ENCODE measurements at regions not wholly inside any gene's neighbourhood (a gene's known extent, or its start where the extent isn't known, plus 50 kb on each side); places are given as distances from the start of the nearest gene placed in this dataset.

GRCh38 chr3:127483902-127484591, 106.5 kb downstream of the TPRA1 start:
- peak; percentile 88 to 89 for DNase-seq

- DNase-seq: peak in 1 of 2 experiments; percentile 15
Measured at GRCh38 chr3:127483005-127483641, 107.4 kb downstream of the TPRA1 start.

DNA sequence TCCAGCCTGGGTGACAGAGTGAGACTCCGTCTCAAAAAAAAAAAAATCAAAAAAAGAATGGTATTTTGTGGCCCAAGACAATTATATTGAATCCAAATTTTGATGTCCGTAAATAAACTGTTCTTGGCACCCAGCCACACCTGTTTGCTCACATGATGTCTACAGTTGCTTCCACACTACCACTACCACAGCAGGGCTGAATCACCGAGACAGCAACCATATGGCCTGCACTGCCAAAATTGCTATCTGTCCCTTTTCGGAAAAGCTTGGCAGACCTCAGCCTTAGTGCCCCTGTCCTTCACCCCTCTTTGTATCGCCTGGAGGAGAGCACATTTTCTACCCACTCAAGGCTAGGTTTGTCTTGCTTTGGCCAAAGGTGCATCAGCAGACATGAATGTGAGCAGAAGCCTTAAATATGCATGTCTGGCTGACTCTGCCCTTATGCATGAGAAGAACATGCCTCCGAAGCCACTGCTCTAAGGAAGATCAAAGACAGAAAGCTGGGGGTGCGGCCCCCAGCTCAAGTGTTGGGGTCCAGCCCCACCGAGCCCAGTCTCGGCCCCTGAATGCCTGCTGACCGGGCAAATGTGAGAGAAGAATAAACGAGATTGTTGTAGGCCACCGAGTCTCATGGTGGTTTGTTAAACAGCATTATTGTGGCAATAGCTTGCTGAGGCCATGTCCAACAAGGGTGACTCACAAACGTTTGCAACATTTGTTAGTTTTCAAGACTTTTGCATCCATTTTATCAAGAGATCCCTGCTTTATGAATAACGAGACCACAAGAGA, 108.1 kb downstream of the TPRA1 start:
- peak; percentile 15 to 18 for DNase-seq

- peak in 1 of 2 experiments; percentile 11 for DNase-seq
Measured at GRCh38 chr3:127480196-127480954, 110.2 kb downstream of the TPRA1 start.

GRCh38 chr3:127479449-127479848, 111.1 kb downstream of the TPRA1 start:
- DNase-seq: no peak

- no peak for DNase-seq
Measured at GRCh38 chr3:127478922-127479321, 111.6 kb downstream of the TPRA1 start.

- no peak for DNase-seq
Measured at GRCh38 chr3:127477396-127477795, 113.1 kb downstream of the TPRA1 start.

- no peak for DNase-seq
Measured at GRCh38 chr3:127476936-127477335, 113.6 kb downstream of the TPRA1 start.

- no peak for DNase-seq
Measured at GRCh38 chr3:127475975-127476705, 114.4 kb downstream of the TPRA1 start.

DNA sequence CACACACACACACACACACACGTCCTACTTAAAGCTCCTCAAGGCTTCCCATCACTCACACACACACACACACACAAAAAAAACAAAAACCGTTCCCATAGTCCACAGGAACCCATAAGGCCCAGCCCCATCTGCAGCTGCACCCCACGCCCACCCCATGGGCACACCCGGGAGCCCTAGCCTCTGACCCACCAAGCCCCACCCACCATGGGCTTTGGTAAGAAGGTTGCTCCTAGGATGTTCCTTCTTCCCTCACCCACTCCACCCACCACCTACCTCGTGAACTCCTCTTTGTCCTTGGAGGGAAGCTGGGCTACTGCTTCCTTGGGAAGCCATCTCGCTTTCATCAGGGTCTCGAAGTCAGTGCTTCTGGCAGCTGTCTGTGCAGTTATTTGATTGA, 115.1 kb downstream of the TPRA1 start:
- DNase-seq: no peak

DNA sequence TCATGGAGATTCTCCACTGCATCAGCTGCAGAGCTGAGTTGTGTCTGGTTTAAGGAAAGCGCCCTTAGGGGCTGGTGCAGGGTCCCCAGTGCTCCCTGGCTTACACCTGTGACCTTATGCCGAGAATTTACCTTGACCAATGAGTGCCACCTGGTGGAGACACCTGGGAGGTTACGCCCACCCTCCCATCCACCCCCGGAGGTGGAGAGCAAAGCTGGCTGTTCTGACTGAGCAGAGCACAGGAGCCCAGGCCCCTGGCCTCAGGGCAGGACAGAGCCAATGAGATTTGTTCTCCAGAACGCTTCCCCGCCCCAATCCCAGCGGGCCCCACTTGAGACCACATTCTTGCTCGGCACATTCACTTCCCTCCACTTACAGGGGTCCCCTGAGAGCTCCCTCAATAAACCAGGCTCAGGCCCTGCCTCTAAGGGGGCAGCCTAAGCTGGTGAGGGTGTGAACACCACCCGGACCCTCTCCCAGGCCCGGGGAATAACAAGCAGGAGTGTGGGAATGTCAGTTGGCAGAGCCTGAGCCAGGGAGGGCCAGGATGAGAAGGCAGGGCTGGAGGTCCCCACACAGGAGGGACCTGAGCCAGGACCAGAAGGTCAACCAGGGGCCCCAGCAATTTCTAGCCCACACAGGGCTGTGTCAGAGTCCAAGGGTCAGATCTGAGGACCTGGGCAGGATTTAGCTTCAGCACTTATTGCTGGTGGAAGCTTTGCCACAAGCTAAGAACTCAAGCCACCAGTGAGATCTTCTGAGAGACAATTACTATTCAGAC, 117.1 kb downstream of the TPRA1 start:
- DNase-seq: peak; percentile 49 to 51

- no peak for DNase-seq
Measured at GRCh38 chr3:127472506-127472905, 118.0 kb downstream of the TPRA1 start.

DNA sequence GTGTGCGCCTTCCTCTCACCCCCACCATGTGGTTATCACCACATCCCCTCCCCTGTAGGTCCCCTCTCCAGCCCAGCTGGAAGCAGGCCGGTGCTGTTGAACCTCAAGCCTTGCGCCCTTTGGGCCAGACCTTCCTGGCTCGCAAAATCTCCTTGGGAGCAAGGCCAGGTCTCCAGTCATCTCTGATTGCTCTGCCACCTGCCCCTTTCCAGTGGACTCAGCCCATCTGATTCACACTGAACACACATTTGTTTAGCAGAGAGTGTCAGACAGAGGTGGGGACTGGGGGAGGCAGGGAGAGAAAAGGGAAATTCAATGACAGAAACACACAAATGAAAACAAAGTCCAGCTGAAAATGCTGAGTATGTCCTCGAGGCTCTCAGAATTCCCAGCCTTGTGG, 119.4 kb downstream of the TPRA1 start:
- DNase-seq: no peak

DNA sequence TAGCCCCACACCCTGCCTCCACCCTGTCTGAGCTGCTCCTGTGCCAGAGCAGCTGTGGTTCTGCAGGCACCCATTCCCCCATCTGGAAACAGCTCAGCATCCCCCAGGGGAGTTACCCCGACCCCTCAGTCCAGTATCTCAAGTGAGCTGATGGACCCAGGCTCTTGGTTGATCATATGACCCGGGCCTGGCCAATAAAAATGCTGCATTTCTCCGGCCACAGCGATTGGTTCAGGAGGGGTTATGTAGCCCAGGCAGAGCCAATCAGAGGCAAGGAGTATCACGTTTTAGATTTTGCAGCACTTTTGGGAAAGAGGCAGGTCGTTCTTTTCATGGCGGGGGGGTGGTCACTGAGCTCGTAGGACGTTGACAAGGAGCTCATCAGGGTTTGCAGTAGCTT, 120.8 kb downstream of the TPRA1 start:
- DNase-seq: no peak

GRCh38 chr3:127467391-127467790, 123.1 kb downstream of the TPRA1 start:
- no peak for DNase-seq

DNA sequence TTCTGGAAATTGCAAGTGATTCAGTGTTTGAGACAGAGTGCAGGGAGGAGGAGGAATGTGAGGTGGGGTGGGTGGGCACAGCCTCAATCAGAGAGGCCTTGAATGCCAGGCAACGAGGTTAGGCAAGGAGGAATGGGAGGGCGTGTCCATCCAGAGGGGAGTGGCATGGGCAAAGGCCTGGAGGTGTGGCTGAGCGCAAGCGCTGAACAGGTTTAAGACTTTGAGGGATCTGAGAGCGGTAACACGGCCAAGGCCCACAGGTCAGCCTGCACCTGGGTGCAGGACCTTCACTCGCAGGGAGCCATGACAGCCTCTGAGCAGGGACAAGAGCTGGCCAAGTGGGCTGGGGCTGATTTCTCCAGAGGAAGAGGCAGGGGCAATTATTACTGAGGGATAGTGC, 125.9 kb downstream of the TPRA1 start:
- no peak for DNase-seq

- no peak for DNase-seq
Measured at GRCh38 chr3:127462111-127462655, 128.3 kb downstream of the TPRA1 start.

DNA sequence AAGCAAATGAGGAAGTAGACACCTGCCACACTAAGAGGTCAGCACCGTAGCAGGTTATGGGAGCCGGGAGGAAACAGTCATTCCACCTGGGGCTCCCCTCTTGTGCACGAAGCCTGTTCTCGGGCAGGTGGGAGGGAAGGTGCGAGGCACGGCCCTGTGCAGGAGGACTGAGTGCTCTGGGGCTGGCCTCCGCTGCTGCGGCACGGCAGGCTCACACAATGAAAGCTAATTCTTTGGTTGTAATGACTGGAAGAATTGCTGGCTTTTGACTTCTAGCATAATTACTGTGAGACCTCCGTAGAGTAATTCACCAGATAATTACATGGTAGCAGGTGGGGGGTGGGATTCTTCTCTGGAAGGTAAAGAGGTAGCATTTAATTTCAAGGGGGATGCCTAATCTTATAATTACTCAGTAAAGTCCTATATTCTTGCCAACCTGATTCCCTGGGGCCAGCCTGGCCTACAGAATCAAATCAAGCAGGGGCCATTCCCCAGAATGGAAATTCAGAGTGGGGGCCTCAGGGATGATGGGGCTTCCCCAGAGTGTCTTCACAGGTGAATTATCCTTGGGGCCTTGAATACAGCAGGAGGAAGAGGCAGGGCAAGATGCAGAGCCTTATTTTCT, 129.1 kb downstream of the TPRA1 start:
- DNase-seq: no peak

DNA sequence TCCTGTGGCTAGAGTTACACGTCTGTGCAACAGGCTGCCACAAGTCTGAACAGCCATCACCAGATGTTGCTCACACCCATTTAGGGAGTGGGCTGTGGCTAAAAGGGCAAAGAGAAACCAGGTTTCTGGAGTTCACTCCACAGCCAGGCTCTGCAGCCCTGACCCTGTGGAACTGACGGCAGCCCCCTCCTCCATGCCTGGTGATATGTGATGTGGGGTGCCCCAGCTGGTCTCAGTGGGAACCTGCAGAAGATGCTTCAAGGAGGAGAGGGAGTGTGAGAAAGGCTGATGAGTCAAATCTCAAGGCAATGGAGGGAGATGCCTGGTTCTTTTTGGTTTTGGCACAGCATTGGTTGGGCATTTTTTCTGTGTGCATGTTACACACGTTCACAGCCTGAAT, 130.6 kb downstream of the TPRA1 start:
- DNase-seq: no peak

- peak in 1 of 2 experiments; percentile 42 for DNase-seq
Measured at GRCh38 chr3:127458696-127459604, 131.6 kb downstream of the TPRA1 start.
